Heart right ventricle (tissue), 16 donors: ENCODE measurements at regions not wholly inside any gene's neighbourhood (a gene's known extent, or its start where the extent isn't known, plus 50 kb on each side); places are given as distances from the start of the nearest gene placed in this dataset.

Experiments
- ATAC-seq, 8 donors: fragments of 200-7000 bp; cut with Tn5 transposase; one replicate each; pipeline ENCODE4 v1.9.1; 2020; ENCODE audit warnings: mild to moderate bottlenecking in 8 of 8, moderate library complexity in 8 of 8, moderate number of reproducible peaks in 1 of 8
- DNase-seq, 2 donors: peaks; one replicate each; pipeline ENCODE4 v3.0.0-alpha.2; 2020
- H3K27ac ChIP-seq, 10 donors: fragments of 200-600 bp; sonication (generic) in 2 of 10; one replicate each; pipeline versions ENCODE4 v1.5.0 to v1.8.0; 2020 to 2022; ENCODE audit warnings: mild to moderate bottlenecking in 3 of 10
- H3K27me3 ChIP-seq, 7 donors: fragments of 200-600 bp; one replicate each; pipeline ENCODE4 v1.8.0; 2021 to 2022; ENCODE audit warnings: mild to moderate bottlenecking in 2 of 7
- H3K36me3 ChIP-seq, 9 donors: fragments of 200-600 bp; sonication (generic) in 1 of 9; one replicate each; pipeline versions ENCODE4 v1.5.0 to v1.8.0; 2020 to 2022; ENCODE audit warnings: mild to moderate bottlenecking in 2 of 9
- H3K4me1 ChIP-seq, 9 donors: fragments of 200-600 bp; sonication (generic) in 1 of 9; one replicate each; pipeline versions ENCODE4 v1.5.0 to v1.8.0; 2020 to 2022; ENCODE audit warnings: mild to moderate bottlenecking in 4 of 9
- H3K4me3 ChIP-seq, 10 donors: fragments of 200-600 bp; sonication (generic) in 2 of 10; one replicate each; pipeline versions ENCODE4 v1.5.0 to v1.8.0; 2020 to 2022; ENCODE audit warnings: mild to moderate bottlenecking in 7 of 10, moderate library complexity in 2 of 10
- H3K9me3 ChIP-seq, 11 donors: fragments of 200-600 bp in 10 of 11; sonication (generic) in 2 of 11; one replicate each; pipeline versions ENCODE4 v1.5.0 to v1.8.0; 2013 to 2022; ENCODE audit warnings: mild to moderate bottlenecking in 2 of 11, control low read depth in 1 of 11, moderate library complexity in 1 of 11
- CTCF ChIP-seq, 9 donors: fragments of 200-600 bp; sonication (generic) in 2 of 9; IDR thresholded peaks; one replicate each; pipeline versions ENCODE4 v1.5.0 to v1.8.0; 2021 to 2022; ENCODE audit warnings: antibody characterized with exemption in 9 of 9, mild to moderate bottlenecking in 5 of 9, moderate library complexity in 1 of 9
- WGBS, 2 donors: extraction: QIAGEN DNeasy Blood & Tissue Kit; methylation state at CpG; one replicate each; pipeline ENCODE4 v1.1.7; 2013; ENCODE audit warnings: inconsistent platforms in 1 of 2; 5-methylcytosine and 5-hydroxymethylcytosine counted together
- intact Hi-C, 10 donors: fragments of 100-400 bp; cut with DNase I; formaldehyde crosslinking; loops; one replicate each; pipeline versions ENCODE4 v1.11.1 to v1.14.2; 2022
- donor health status: Arrhythmogenic right ventricular cardiomyopathy.
- donor health status: ischemic (EF 13 %, LVEDD 7.1; RV severe dilation, severe dysfunction).
- donor health status: healthy with polysubstance abuse.
- donor health status: DM: no; HTN: yes; CAD: no.
- donor health status: DM: no; HTN: no; CAD: no.
- donor health status: ischemic (EF 25% LVEDD 6.9; RV normal size, moderate dysfunction).
- donor health status: ischemic (EF 25% LVEDD 5.7; RV mildly dilated, moderate dysfunction).
- donor health status: healthy.
- donor health status: DM: yes; HTN: yes; CAD: no.
- donor health status: Ischemic cardiomyopathy.
- donor health status: ischemic (EF 35%, LVEDD 5.7; RV mildly dilated, moderate dysfunction).
- donor health status: nonischemic (EF 11% LVEDD 7.7; RV severe dilation, severe dysfunction).
- donor health status: DM: yes; HTN: yes; CAD: no.
- donor health status: PGD.
- donor health status: ischemic (EF 29% LVEDD 5.4; RV normal size, mild dysfunction).
- donor health status: nonischemic (EF 23%, LVEDD 6.1; RV moderate dilation, normal function).

- Histone ChIP-seq H3K27me3 (no peaks in the 10 kb centered on the region), H3K4me3 (no peak overlapping the region), H3K36me3 (no peaks in the 10 kb centered on the region), H3K27ac (no peak overlapping the region), H3K4me1 (no peaks in the 10 kb centered on the region), H3K9me3 (no peaks in the 10 kb centered on the region)
- whole genome bisulfite sequencing, 2 donors, result 86 to 87% methylated on average over 5 of the region's 5 CpGs
- TF ChIP-seq CTCF (IDR thresholded peaks at IDR 0.05), result no peak
- ATAC-seq, result no peak
- no peak for DNase-seq
- intact Hi-C loops, result no loop called here
Measured at GRCh38 chr21:25359724-25360123, 247.6 kb downstream of the MRPL39 start.

- intact Hi-C loops, result no loop called here
- Histone ChIP-seq H3K36me3 (no peaks in the 10 kb centered on the region), H3K4me3 (no peak overlapping the region), H3K9me3 (peaks cover 0 to 36% (median 0%) of the 10 kb centered on the region in 11 donors), H3K4me1 (no peaks in the 10 kb centered on the region), H3K27me3 (peaks cover 0 to 6% (median 0%) of the 10 kb centered on the region in 7 donors), H3K27ac (no peak overlapping the region)
- no peak for DNase-seq
- no peak for ATAC-seq
- TF ChIP-seq CTCF (IDR thresholded peaks at IDR 0.05), result peak in 2 of 9 donors; percentile 9 to 22
- 70 to 72% methylated on average over 6 of the region's 6 CpGs for WGBS, 2 donors
Measured at GRCh38 chr21:25350056-25350455, 257.2 kb downstream of the MRPL39 start.

- peaks cover 0 to 25% (median 0%) of the 10 kb centered on the region in 11 donors for H3K9me3 ChIP-seq
- ATAC-seq, result no peak
- 67 to 73% methylated on average over 10 of the region's 10 CpGs for WGBS, 2 donors
Measured at GRCh38 chr21:25343774-25344545, 263.3 kb downstream of the MRPL39 start.

GRCh38 chr21:25342816-25343215, 264.5 kb downstream of the MRPL39 start:
- Histone ChIP-seq H3K9me3 (peaks cover 0 to 17% (median 0%) of the 10 kb centered on the region in 11 donors), H3K27me3 (peaks cover 0 to 6% (median 0%) of the 10 kb centered on the region in 7 donors), H3K36me3 (no peaks in the 10 kb centered on the region), H3K27ac (no peak overlapping the region), H3K4me1 (no peaks in the 10 kb centered on the region), H3K4me3 (no peak overlapping the region)
- DNase-seq (no peak), ATAC-seq (no peak)
- intact Hi-C loops, result no loop called here
- WGBS, 2 donors, result 79 to 94% methylated on average over 1 of the region's 1 CpG
- TF ChIP-seq CTCF (IDR thresholded peaks at IDR 0.05), result no peak

More at GRCh38 chr21:25343774-25344545, 263.3 kb downstream of the MRPL39 start:
- intact Hi-C loops, result no loop called here
- Histone ChIP-seq H3K36me3 (no peaks in the 10 kb centered on the region), H3K4me1 (no peaks in the 10 kb centered on the region), H3K27me3 (peaks cover 0 to 6% (median 0%) of the 10 kb centered on the region in 7 donors), H3K4me3 (no peak overlapping the region), H3K27ac (no peak overlapping the region)
- no peak for DNase-seq
- TF ChIP-seq CTCF (IDR thresholded peaks at IDR 0.05), result no peak
